ENCODE measurements at regions not wholly inside any gene's neighbourhood (a gene's known extent, or its start where the extent isn't known, plus 50 kb on each side); places are given as distances from the start of the nearest gene placed in this dataset.
"Not testable (repeated sequence)": the region's sequence is repeated elsewhere in the genome, so short reads cannot be mapped to it uniquely, and the experiment has no call there.

GRCh38 chr5:121478636-121479035 lies 373.0 kb upstream of the FTMT start:
- H3K4me1 ChIP-seq (ENCODE audit: insufficient read depth, low read length) = no peaks in the 10 kb centered on the region
- H3K27me3 ChIP-seq (ENCODE audit: insufficient read depth, low read length, poor library complexity) = no peaks in the 10 kb centered on the region
- H3K79me2 ChIP-seq (ENCODE audit: insufficient read depth, low read length) = no peaks in the 10 kb centered on the region
- no peak overlapping the region for H3K27ac ChIP-seq (ENCODE audit: low read length)
- ATAC-seq (ENCODE audit: insufficient read depth, low read depth) (no peak), DNase-seq (no peak)
- 0 out of 2 replicates have a peak overlapping the region, but pooled peaks have one; percentile 5 for H2AFZ ChIP-seq (ENCODE audit: low read depth, low read length)
- H3K9ac ChIP-seq (ENCODE audit: low read depth, low read length) = no peak overlapping the region
- TF ChIP-seq EZH2 (IDR thresholded peaks at IDR 0.05; ENCODE audit: borderline replicate concordance, low read depth, low read length, severe bottlenecking) = no peak
- TF ChIP-seq, protein P1, sequence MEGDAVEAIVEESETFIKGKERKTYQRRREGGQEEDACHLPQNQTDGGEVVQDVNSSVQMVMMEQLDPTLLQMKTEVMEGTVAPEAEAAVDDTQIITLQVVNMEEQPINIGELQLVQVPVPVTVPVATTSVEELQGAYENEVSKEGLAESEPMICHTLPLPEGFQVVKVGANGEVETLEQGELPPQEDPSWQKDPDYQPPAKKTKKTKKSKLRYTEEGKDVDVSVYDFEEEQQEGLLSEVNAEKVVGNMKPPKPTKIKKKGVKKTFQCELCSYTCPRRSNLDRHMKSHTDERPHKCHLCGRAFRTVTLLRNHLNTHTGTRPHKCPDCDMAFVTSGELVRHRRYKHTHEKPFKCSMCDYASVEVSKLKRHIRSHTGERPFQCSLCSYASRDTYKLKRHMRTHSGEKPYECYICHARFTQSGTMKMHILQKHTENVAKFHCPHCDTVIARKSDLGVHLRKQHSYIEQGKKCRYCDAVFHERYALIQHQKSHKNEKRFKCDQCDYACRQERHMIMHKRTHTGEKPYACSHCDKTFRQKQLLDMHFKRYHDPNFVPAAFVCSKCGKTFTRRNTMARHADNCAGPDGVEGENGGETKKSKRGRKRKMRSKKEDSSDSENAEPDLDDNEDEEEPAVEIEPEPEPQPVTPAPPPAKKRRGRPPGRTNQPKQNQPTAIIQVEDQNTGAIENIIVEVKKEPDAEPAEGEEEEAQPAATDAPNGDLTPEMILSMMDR (IDR thresholded peaks at IDR 0.05; ENCODE audit: borderline replicate concordance, extremely low read depth, low read length, poor library complexity, severe bottlenecking) = no peak
- no peaks in the 10 kb centered on the region for H3K36me3 ChIP-seq (ENCODE audit: insufficient read depth, low read length)
- H3K9me3 ChIP-seq (ENCODE audit: insufficient read depth, low read length, severe bottlenecking) = no peaks in the 10 kb centered on the region
- no peaks in the 10 kb centered on the region for H4K20me1 ChIP-seq (ENCODE audit: insufficient read depth, low read length)
- no peak overlapping the region for H3K4me2 ChIP-seq (ENCODE audit: insufficient read depth, low read length)
- H3K4me3 ChIP-seq (ENCODE audit: low read depth in 1 of 2, low read length in 2 of 2) = no peak overlapping the region

- no peak; the same call in 2 of the 3 replicates for ATAC-seq (ENCODE audit: insufficient read depth, low read depth)
- no peak overlapping the region for H3K4me2 ChIP-seq (ENCODE audit: insufficient read depth, low read length)
- TF ChIP-seq, protein P1 (IDR thresholded peaks at IDR 0.05; ENCODE audit: borderline replicate concordance, extremely low read depth, low read length, poor library complexity, severe bottlenecking) = no peak
- no peak for TF ChIP-seq EZH2 (IDR thresholded peaks at IDR 0.05; ENCODE audit: borderline replicate concordance, low read depth, low read length, severe bottlenecking)
These were observed 372.3 kb upstream of the FTMT start for GRCh38 chr5:121479337-121479736.

GRCh38 chr5:121485281-121485680 lies 366.4 kb upstream of the FTMT start:
- DNase-seq (no peak), ATAC-seq (ENCODE audit: insufficient read depth, low read depth) (no peak)
- no peak for TF ChIP-seq EZH2 (IDR thresholded peaks at IDR 0.05; ENCODE audit: borderline replicate concordance, low read depth, low read length, severe bottlenecking)
- TF ChIP-seq, protein P1 (IDR thresholded peaks at IDR 0.05; ENCODE audit: borderline replicate concordance, extremely low read depth, low read length, poor library complexity, severe bottlenecking) = no peak
- H3K27me3 ChIP-seq (ENCODE audit: insufficient read depth, low read length, poor library complexity) = no peaks in the 10 kb centered on the region
- no peak overlapping the region for H3K27ac ChIP-seq (ENCODE audit: low read length)
- no peaks in the 10 kb centered on the region for H3K79me2 ChIP-seq (ENCODE audit: insufficient read depth, low read length)
- no peak overlapping the region for H2AFZ ChIP-seq (ENCODE audit: low read depth, low read length)
- H3K4me2 ChIP-seq (ENCODE audit: insufficient read depth, low read length) = no peak overlapping the region
- no peaks in the 10 kb centered on the region for H3K9me3 ChIP-seq (ENCODE audit: insufficient read depth, low read length, severe bottlenecking)
- no peak overlapping the region for H3K4me3 ChIP-seq (ENCODE audit: low read depth in 1 of 2, low read length in 2 of 2)
- no peaks in the 10 kb centered on the region for H4K20me1 ChIP-seq (ENCODE audit: insufficient read depth, low read length)
- H3K36me3 ChIP-seq (ENCODE audit: insufficient read depth, low read length) = no peaks in the 10 kb centered on the region
- no peak overlapping the region for H3K9ac ChIP-seq (ENCODE audit: low read depth, low read length)
- H3K4me1 ChIP-seq (ENCODE audit: insufficient read depth, low read length) = peaks cover 20% of the 10 kb centered on the region

More at GRCh38 chr5:121479337-121479736, 372.3 kb upstream of the FTMT start:
- DNase-seq = no peak
- H3K79me2 ChIP-seq (ENCODE audit: insufficient read depth, low read length) = no peaks in the 10 kb centered on the region
- no peak overlapping the region for H3K4me3 ChIP-seq (ENCODE audit: low read depth in 1 of 2, low read length in 2 of 2)
- no peaks in the 10 kb centered on the region for H3K27me3 ChIP-seq (ENCODE audit: insufficient read depth, low read length, poor library complexity)
- H3K9ac ChIP-seq (ENCODE audit: low read depth, low read length) = no peak overlapping the region
- H2AFZ ChIP-seq (ENCODE audit: low read depth, low read length) = no peak overlapping the region
- H3K27ac ChIP-seq (ENCODE audit: low read length) = no peak overlapping the region
- no peaks in the 10 kb centered on the region for H4K20me1 ChIP-seq (ENCODE audit: insufficient read depth, low read length)
- no peaks in the 10 kb centered on the region for H3K36me3 ChIP-seq (ENCODE audit: insufficient read depth, low read length)
- H3K4me1 ChIP-seq (ENCODE audit: insufficient read depth, low read length) = no peaks in the 10 kb centered on the region
- H3K9me3 ChIP-seq (ENCODE audit: insufficient read depth, low read length, severe bottlenecking) = no peaks in the 10 kb centered on the region

DNA sequence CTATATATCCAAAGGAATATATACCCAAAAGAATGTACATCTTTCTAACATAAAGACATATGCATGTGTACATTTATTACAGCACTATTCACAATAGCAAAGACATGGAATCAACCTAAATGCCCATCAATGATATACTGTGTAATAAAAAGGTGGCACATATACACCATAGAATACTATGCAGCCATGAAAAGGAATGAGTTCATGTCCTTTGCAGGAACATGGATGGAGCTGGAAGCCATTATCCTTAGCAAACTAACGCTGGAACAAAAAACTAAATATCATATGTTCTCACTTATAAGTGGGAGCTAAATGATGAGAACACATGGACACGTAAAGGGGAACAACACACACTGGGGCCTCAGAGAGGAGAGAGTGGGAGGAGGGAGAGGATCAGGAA lies 365.7 kb upstream of the FTMT start:
- H2AFZ ChIP-seq (ENCODE audit: low read depth, low read length); ATAC-seq (ENCODE audit: insufficient read depth, low read depth): not testable (repeated sequence)

More for the DNA sequence above, 365.7 kb upstream of the FTMT start:
- peaks cover 27% of the 10 kb centered on the region for H3K4me1 ChIP-seq (ENCODE audit: insufficient read depth, low read length)
- not testable (repeated sequence) for H3K4me2 ChIP-seq (ENCODE audit: insufficient read depth, low read length); H3K36me3 ChIP-seq (ENCODE audit: insufficient read depth, low read length); H3K27me3 ChIP-seq (ENCODE audit: insufficient read depth, low read length, poor library complexity); H3K27ac ChIP-seq (ENCODE audit: low read length); H3K79me2 ChIP-seq (ENCODE audit: insufficient read depth, low read length); H4K20me1 ChIP-seq (ENCODE audit: insufficient read depth, low read length); H3K9ac ChIP-seq (ENCODE audit: low read depth, low read length); H3K4me3 ChIP-seq (ENCODE audit: low read depth in 1 of 2, low read length in 2 of 2); DNase-seq; H3K9me3 ChIP-seq (ENCODE audit: insufficient read depth, low read length, severe bottlenecking)
